RPMI8226 (cell line): ENCODE measurements at regions not wholly inside any gene's neighbourhood (a gene's known extent, or its start where the extent isn't known, plus 50 kb on each side); places are given as distances from the start of the nearest gene placed in this dataset.
"Not testable (repeated sequence)": the region's sequence is repeated elsewhere in the genome, so short reads cannot be mapped to it uniquely, and the experiment has no call there.

Source experiments
- DNase-seq: peaks from one replicate; pipeline ENCODE4 v3.0.0-alpha.2; 2015

- DNase-seq, result no peak
Measured at GRCh38 chr17:55909776-55910175, 158.9 kb downstream of the PCTP start.

DNA sequence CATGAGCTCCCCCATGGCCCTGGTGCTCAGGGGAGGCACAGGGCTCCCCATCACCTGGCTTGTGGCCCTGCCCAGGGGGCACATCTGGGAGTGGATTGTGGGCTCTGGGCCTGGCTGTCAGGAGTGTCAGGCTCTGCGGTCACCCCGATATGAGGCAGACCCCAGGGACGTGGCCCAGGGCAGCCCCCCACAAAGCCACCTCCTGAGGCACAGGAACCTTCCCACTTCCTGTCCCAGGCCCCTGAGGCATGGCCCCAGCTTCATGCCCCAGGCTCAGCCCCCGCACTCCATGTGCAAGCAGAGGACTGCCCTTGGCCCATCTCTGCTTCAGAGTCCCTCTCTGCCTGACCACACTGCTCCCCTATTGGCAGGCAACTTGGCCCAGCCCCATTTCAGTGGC is 160.3 kb downstream of the PCTP start:
- DNase-seq, result no peak

- DNase-seq, result no peak
Measured at GRCh38 chr17:55925440-55925839, 174.6 kb downstream of the PCTP start.

GRCh38 chr17:55926276-55926990 is 175.6 kb downstream of the PCTP start:
- no peak for DNase-seq

GRCh38 chr17:55930291-55930809 is 179.5 kb downstream of the PCTP start:
- no peak for DNase-seq

DNA sequence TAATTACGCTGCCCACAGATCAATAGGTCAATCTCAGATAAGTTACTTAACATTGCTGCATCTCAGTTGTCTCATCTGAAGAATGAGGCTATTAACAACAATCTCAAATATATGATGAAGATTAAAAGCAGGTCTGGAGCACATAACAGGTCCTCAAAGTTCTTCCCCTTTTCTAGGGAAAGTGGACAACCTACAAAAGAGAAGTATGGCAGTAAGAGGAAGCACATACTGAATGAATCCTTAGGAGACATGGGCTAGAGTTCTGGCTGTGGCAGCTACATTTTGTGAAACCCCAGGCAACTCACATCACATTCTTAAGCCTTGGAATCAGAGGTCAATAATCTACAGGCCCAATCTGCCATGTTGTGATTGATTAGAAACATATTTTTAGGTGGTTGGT is 180.6 kb downstream of the PCTP start:
- DNase-seq, result no peak

DNA sequence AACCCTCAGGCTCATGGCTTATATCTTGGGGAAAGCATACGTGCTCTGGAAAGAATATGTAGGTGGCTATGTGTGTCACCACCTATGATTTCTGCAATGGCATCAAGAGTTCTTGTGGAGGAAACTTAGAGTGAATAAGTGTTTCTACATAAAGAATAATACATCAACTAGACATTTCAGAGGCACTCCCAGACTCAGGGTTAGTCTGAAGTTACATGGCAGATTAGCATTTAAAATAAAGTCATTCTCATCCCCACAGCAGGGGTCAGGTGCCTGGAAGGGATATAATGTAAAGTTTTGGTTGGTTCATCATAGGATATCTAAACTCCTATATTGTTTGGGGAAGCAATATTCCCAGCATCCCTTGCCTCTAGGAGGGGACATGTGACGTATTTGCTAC is 182.1 kb downstream of the PCTP start:
- DNase-seq, result no peak

DNA sequence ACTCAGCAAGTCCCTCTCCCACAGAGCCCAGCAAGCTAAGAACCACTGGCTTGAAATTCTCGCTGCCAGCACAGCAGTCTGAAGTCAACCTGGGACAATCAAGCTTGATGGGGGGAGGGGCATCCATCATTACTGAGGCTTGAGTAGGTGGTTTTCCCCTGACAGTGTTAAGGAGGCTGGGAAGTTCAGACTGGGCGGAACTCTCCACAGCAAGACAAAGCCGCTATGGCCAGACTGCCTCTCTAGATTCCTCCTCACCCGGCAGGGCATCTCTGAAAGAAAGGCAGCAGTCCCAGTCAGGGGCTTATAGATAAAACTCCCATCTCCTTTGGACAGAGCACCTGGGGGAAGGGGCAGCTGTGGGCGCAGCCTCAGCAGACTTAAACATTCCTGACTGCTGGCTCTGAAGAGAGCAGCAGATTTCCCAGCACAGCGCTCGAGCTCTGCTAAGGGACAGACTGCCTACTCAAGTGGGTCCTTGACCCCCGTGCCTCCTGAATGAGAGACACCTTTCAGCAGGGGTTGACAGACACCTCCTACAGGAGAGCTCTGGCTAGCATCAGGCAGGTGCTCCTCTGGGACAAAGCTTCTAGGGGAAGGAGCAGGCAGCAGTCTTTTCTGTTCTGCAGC is 188.4 kb downstream of the PCTP start:
- DNase-seq, result not testable (repeated sequence)

GRCh38 chr17:55959756-55960155 is 193.5 kb upstream of the ANKFN1 start:
- no peak for DNase-seq

- no peak for DNase-seq
Measured at GRCh38 chr17:55961386-55961785, 191.9 kb upstream of the ANKFN1 start.

GRCh38 chr17:55962951-55963401 is 190.3 kb upstream of the ANKFN1 start:
- DNase-seq, result no peak

GRCh38 chr17:55964191-55964590 is 189.1 kb upstream of the ANKFN1 start:
- DNase-seq, result no peak

DNA sequence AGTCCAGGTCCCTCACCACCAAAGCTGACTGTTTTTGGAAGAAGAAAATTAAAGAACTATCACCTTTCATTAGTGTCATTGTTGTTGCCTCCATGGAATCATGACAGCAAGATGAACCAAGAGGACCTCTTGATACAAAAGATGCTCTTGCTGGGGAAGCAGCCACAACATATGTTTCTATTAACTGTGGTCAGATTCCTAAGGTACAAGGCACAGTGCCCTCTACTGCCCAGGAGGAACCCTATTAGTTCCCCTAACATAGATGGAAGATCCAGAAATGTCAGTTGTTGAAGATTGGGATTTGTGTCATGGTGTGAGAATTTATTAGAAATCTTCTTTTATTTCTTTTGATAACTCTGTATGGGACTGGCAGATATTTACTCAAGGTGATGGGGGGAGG is 188.2 kb upstream of the ANKFN1 start:
- DNase-seq, result no peak

DNA sequence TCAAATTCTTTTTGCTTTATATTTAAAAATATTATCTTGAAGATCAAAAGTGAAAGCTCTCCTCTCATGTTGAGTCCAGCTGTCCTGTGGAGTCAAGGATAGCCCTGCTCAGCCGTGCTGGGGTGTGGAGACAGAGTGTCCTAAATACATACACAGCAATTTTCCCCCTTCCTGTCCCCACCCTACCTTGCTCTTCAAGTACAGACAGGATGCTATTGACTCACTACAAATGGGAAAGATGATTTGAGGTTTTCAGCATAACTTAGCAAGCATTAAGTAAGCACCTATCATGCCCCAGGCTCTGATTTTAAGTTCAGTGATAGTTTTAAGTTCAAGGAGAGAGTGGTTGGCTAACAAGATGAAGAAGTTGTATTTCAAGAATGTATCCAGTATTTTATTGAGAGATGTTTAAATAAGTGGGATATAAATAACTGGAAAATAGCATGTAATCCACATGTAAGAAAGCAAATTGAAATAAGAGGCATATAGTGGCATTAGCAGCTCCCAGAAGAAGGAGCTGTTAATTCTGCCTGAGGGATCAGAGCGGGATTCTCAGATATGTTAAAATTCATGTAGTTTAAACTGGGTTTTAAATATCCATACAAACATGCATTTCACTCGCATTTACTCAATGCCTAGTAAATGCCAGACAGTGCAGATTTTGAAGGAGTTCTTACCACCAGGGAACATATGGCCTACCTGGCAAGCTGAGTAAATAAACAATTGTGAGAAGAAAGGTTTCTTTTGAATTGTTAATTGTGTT is 183.5 kb upstream of the ANKFN1 start:
- no peak for DNase-seq

DNA sequence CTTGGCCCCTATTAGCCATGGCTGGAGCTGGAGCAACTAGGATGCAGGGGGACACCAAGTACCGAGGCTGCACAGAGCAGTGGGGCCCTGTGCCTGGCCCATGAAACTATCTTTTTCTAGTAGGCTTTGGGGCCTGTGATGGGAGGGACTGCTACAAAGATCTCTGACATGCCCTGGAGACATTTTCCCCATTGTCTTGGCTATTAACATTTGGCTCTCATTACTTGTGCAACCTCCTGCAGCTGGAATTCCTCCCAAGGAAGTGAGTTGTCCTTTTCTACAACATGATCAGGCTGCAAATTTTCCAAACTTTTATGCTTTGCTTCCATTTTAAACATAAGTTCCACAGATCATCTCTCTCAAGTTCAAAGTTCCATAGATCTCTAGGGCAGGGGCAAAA is 174.7 kb upstream of the ANKFN1 start:
- no peak for DNase-seq

DNA sequence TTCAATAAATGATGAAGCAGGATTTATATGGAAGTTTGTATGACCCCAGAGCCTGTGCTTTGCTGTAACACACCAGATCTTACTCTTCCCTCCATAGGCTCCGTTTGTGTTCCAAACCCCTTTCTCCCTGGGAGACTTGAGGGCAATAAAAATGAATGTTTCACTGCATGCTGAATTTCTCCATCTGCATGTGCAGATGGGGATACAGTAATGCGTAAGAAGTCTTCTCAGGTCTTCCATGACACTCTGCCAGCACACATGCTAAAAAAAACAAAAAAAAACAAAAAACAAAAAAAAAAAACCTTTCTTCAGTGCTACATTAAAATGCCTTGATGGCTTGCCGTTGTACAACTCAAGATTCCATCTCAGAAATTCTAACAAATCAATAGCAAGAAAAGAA is 170.2 kb upstream of the ANKFN1 start:
- DNase-seq, result no peak

DNA sequence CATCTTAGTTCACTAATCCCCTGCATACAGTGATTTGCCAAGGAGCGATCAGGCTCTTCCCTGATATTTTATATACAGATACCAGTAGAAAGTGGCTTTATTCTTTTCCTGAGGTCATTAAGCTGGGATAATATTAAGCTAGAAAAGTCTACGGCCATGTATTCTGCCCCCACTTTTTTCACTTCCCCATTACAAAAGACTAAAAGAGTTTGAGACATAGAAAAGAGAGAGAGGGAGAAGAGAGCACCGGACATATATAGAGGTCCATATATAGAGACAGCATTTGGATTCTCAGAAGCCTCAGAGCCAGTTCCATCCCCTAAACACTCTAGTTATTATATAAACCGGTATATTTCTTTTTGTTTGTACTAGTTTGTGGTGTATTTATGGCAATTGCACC is 166.5 kb upstream of the ANKFN1 start:
- no peak for DNase-seq

GRCh38 chr17:55988861-55989260 is 164.4 kb upstream of the ANKFN1 start:
- DNase-seq, result no peak

DNA sequence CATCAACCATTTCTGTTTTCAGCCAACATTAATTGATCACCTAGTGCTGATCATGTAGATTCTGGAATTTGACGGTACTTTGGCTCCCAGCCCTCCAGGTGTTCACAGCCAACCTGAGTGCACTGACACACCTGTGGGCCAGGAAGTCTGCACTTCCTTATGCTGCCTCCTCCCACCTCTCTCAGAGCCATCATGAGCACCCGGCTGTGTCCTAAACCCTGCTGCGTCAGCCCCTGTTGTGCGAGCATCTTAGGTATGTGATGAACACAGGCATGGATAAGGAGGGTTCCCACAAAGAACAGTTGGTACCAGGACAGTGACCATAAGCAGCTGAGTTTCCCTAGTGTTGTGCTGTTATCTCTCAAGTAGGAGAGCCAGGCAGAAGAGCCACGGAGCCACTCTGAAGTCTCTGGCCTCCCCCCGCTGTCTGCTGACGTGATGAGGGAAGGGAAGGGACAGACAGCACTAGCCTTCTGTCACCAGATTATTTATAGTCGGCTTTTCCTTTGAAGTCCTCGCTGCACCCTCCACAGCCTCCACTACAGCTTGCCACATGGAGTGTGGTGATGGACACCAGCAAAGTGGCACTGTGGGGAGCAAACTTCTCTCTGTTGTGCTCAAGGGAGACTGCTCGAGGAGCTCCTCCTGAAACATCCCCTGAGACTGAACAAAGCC is 162.8 kb upstream of the ANKFN1 start:
- no peak for DNase-seq

- no peak for DNase-seq
Measured at GRCh38 chr17:55996826-55997225, 156.4 kb upstream of the ANKFN1 start.

- DNase-seq, result no peak
Measured at GRCh38 chr17:56000411-56000810, 152.9 kb upstream of the ANKFN1 start.

- peak; percentile 12 for DNase-seq
Measured at GRCh38 chr17:56002656-56003055, 150.6 kb upstream of the ANKFN1 start.
